Endothelial cell of umbilical vein (primary cell): ENCODE measurements at regions not wholly inside any gene's neighbourhood (a gene's known extent, or its start where the extent isn't known, plus 50 kb on each side); places are given as distances from the start of the nearest gene placed in this dataset.

Experiments used
- BruUV-seq: library from RNA; stranded (reverse); fragments of 400-500 nt; replicated peaks from 2 replicates; lab custom pipeline; 2021; lab: Mats Ljungman, UMichigan
- CTCF ChIA-PET: fragments of 300-600, 350-600 bp; sonication (Branson Sonifier 250); formaldehyde crosslinking; loops from one replicate; lab custom pipeline; 2021; ENCODE audit warnings: antibody characterized with exemption, inconsistent platforms; lab: Charles Lee
- POLR2A ChIA-PET: fragments of 300-600, 350-600 bp; sonication (Branson Sonifier 250); formaldehyde crosslinking; loops from one replicate; lab custom pipeline; 2021; ENCODE audit warnings: antibody characterized with exemption, inconsistent platforms; lab: Charles Lee
- DNase-seq: peaks from one replicate; pipeline ENCODE4 v3.0.0-alpha.2; 2011; ENCODE audit warnings: low read depth, low spot score
- FAIRE-seq: peaks from 2 replicates; lab custom pipeline; 2011; peaks lifted over from hg19 to GRCh38; lab: Jason Lieb, UNC
- H2AFZ ChIP-seq: 2 replicates; pipeline ENCODE4 v1.6.0; 2012; ENCODE audit warnings: low read depth, low read length, control low read depth, inconsistent platforms
- H3K27ac ChIP-seq: 2 replicates; pipeline ENCODE4 v1.5.1; 2011; ENCODE audit warnings: low read depth, mild to moderate bottlenecking, control low read depth, low read length, moderate library complexity; ENCODE audit not compliant: insufficient read depth
- H3K27me3 ChIP-seq, 2 experiments: 2 replicates each; pipeline versions ENCODE4 v1.6.0 to v1.6.1; 2011; ENCODE audit warnings: low read length in 2 of 2, mixed read lengths in 1 of 2; ENCODE audit not compliant: control insufficient read depth in 2 of 2, insufficient read depth in 2 of 2
- H3K36me3 ChIP-seq, 2 experiments: 2 replicates in 1 of 2; 3 replicates in 1 of 2; pipeline ENCODE4 v1.5.1; 2011; ENCODE audit warnings: low read length in 2 of 2, mild to moderate bottlenecking in 1 of 2, moderate library complexity in 1 of 2; ENCODE audit not compliant: control insufficient read depth in 2 of 2, insufficient read depth in 2 of 2; ENCODE audit errors: extremely low read depth in 1 of 2
- H3K4me1 ChIP-seq: 3 replicates; pipeline ENCODE4 v1.5.1; 2011; ENCODE audit warnings: mild to moderate bottlenecking, low read length; ENCODE audit not compliant: control insufficient read depth, insufficient read depth; ENCODE audit errors: extremely low read depth
- H3K4me2 ChIP-seq: 2 replicates; pipeline ENCODE4 v1.6.1; 2011; ENCODE audit warnings: low read length, control low read depth, mixed read lengths; ENCODE audit not compliant: insufficient read depth
- H3K4me3 ChIP-seq, 3 experiments: fragments of 200-600 bp in 1 of 3; sonication (generic), shearing (Covaris generic) in 1 of 3; replicated peaks in 1 of 3; 2 replicates each; pipeline ENCODE4 v1.5.1; 2011 to 2016; ENCODE audit warnings: control low read depth in 3 of 3, low read length in 3 of 3, mild to moderate bottlenecking in 2 of 3, inconsistent platforms in 1 of 3, low read depth in 1 of 3, moderate library complexity in 1 of 3; ENCODE audit not compliant: insufficient read depth in 1 of 3
- H3K79me2 ChIP-seq: 2 replicates; pipeline ENCODE4 v1.6.0; 2012; ENCODE audit warnings: low read length, inconsistent platforms; ENCODE audit not compliant: control insufficient read depth, insufficient read depth
- H3K9ac ChIP-seq: replicated peaks from 2 replicates; pipeline ENCODE3; 2011; ENCODE audit warnings: low read length, control low read depth; ENCODE audit not compliant: insufficient read depth; ENCODE audit errors: extremely low read depth
- H3K9me1 ChIP-seq: replicated peaks from 3 replicates; pipeline ENCODE4 v1.6.0; 2011; ENCODE audit warnings: mild to moderate bottlenecking, low read length; ENCODE audit not compliant: control insufficient read depth, insufficient read depth; ENCODE audit errors: extremely low read depth
- H3K9me3 ChIP-seq: replicated peaks from 2 replicates; pipeline ENCODE4 v1.5.1; 2012; ENCODE audit warnings: low read length, inconsistent platforms; ENCODE audit not compliant: control insufficient read depth, insufficient read depth
- H4K20me1 ChIP-seq: replicated peaks from 2 replicates; pipeline ENCODE3; 2011; ENCODE audit warnings: mild to moderate bottlenecking, low read length; ENCODE audit not compliant: control insufficient read depth, insufficient read depth; ENCODE audit errors: extremely low read depth
- EZH2 ChIP-seq: IDR thresholded peaks from 2 replicates; pipeline ENCODE4 v1.6.1; 2012; ENCODE audit warnings: borderline replicate concordance, low read depth, mild to moderate bottlenecking, moderate library complexity, low read length, inconsistent platforms; ENCODE audit not compliant: severe bottlenecking
- FOS ChIP-seq: IDR thresholded peaks from 2 replicates; pipeline ENCODE4 v1.6.1; 2011; ENCODE audit warnings: mild to moderate bottlenecking, low read length, moderate library complexity, borderline replicate concordance; ENCODE audit not compliant: insufficient read depth
- GATA2 ChIP-seq: IDR thresholded peaks from 2 replicates; pipeline ENCODE4 v1.7.0; 2011; ENCODE audit warnings: low read depth, mild to moderate bottlenecking, moderate library complexity, mixed read lengths, low read length; ENCODE audit not compliant: insufficient read length, insufficient read depth
- JUN ChIP-seq: IDR thresholded peaks from 2 replicates; pipeline ENCODE4 v1.6.1; 2011; ENCODE audit warnings: borderline replicate concordance, low read depth; ENCODE audit not compliant: insufficient read length, insufficient read depth
- MYC ChIP-seq: IDR thresholded peaks from one replicate; pipeline ENCODE4 v1.6.1; 2011; ENCODE audit warnings: mild to moderate bottlenecking, low read depth, low read length
- POLR2A ChIP-seq: IDR thresholded peaks from 2 replicates; pipeline ENCODE4 v1.6.1; 2012; ENCODE audit warnings: low read depth, mild to moderate bottlenecking, control low read depth, low read length
- POLR2AphosphoS5 ChIP-seq: IDR thresholded peaks from 2 replicates; pipeline ENCODE4 v1.6.1; 2012; ENCODE audit warnings: low read depth, mild to moderate bottlenecking, control low read depth, low read length, moderate library complexity; ENCODE audit not compliant: insufficient read depth
- dilution Hi-C: fragments of 300-500 bp; cut with MboI; formaldehyde crosslinking; loops from one replicate; pipeline ENCODE4 v1.15.0; 2019; ENCODE audit warnings: low sequenced_read_pairs; ENCODE audit not compliant: extremely low pct_ligation_motif_present
- intact Hi-C: fragments of 100-400 bp; cut with micrococcal nuclease; formaldehyde crosslinking; loops from one replicate; pipeline ENCODE4 v1.10.0; 2022
- TF ChIP-seq, protein P1 (sequence below): IDR thresholded peaks from 2 replicates; pipeline ENCODE4 v1.6.1; 2011; ENCODE audit not compliant: insufficient read depth, insufficient read length
- TF ChIP-seq, protein P2 (sequence below), 2 donors: IDR thresholded peaks; 1 replicate in 1 of 2; 2 replicates in 1 of 2; pipeline ENCODE4 v1.5.1; 2011; ENCODE audit warnings: low read length in 2 of 2, mild to moderate bottlenecking in 2 of 2, moderate library complexity in 2 of 2, control low read depth in 1 of 2, inconsistent platforms in 1 of 2, low read depth in 1 of 2; ENCODE audit not compliant: insufficient read depth in 1 of 2; ENCODE audit errors: extremely low read depth in 1 of 2

DNA sequence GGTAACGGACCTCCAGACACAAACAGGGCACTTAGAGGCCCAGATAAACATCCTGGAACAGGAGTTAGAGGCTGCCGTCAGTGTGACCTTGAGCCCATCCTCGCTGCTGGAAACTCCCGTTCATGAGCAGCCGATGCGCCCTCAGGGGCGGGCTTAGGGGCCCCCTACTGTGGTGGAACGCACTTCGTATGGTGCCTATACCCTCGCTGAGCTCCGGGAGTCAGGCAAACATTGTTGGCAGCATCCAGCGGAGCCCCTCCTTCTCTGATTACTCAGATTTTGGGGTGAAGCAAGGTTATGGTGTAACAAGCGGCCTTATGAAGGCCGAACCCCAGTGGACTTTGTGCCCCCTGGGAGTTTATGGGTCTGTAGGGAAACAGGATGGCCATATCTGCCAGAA, 205.3 kb upstream of the SYT4 start:
- ChIA-PET CTCF (no interaction called here), POLR2A (no interaction called here)
- Histone ChIP-seq H3K4me3 (no peak overlapping the region), H2AFZ (no peak overlapping the region), H3K9me1 (no peaks in the 10 kb centered on the region), H3K4me2 (no peak overlapping the region), H3K79me2 (no peaks in the 10 kb centered on the region), H3K4me1 (no peaks in the 10 kb centered on the region), H3K27ac (no peak overlapping the region), H3K9me3 (peaks cover 4% of the 10 kb centered on the region), H3K36me3 (no peaks in the 10 kb centered on the region), H3K27me3 (no peaks in the 10 kb centered on the region), H4K20me1 (no peaks in the 10 kb centered on the region), H3K9ac (no peak overlapping the region)
- TF ChIP-seq, protein P1, sequence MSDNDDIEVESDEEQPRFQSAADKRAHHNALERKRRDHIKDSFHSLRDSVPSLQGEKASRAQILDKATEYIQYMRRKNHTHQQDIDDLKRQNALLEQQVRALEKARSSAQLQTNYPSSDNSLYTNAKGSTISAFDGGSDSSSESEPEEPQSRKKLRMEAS = no peak
- TF ChIP-seq MYC (no peak), POLR2A (no peak), JUN (no peak), FOS (no peak), POLR2AphosphoS5 (no peak), GATA2 (no peak), EZH2 (no peak)
- TF ChIP-seq, protein P2, sequence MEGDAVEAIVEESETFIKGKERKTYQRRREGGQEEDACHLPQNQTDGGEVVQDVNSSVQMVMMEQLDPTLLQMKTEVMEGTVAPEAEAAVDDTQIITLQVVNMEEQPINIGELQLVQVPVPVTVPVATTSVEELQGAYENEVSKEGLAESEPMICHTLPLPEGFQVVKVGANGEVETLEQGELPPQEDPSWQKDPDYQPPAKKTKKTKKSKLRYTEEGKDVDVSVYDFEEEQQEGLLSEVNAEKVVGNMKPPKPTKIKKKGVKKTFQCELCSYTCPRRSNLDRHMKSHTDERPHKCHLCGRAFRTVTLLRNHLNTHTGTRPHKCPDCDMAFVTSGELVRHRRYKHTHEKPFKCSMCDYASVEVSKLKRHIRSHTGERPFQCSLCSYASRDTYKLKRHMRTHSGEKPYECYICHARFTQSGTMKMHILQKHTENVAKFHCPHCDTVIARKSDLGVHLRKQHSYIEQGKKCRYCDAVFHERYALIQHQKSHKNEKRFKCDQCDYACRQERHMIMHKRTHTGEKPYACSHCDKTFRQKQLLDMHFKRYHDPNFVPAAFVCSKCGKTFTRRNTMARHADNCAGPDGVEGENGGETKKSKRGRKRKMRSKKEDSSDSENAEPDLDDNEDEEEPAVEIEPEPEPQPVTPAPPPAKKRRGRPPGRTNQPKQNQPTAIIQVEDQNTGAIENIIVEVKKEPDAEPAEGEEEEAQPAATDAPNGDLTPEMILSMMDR (IDR thresholded peaks at IDR 0.05; ENCODE audit: extremely low read depth in 1 of 2, insufficient read depth in 1 of 2, low read depth in 1 of 2, low read length in 2 of 2) = no peak
- no TSS peak for BruUV-seq
- dilution Hi-C loops = no loop called here
- FAIRE-seq (no peak), DNase-seq (no peak)
- intact Hi-C loops = no loop called here
